Endothelial cell of umbilical vein (primary cell): ENCODE measurements at regions not wholly inside any gene's neighbourhood (a gene's known extent, or its start where the extent isn't known, plus 50 kb on each side); places are given as distances from the start of the nearest gene placed in this dataset.

Experiments used
- BruUV-seq: library from RNA; stranded (reverse); fragments of 400-500 nt; replicated peaks from 2 replicates; lab custom pipeline; 2021; lab: Mats Ljungman, UMichigan
- CTCF ChIA-PET: fragments of 300-600, 350-600 bp; sonication (Branson Sonifier 250); formaldehyde crosslinking; loops from one replicate; lab custom pipeline; 2021; ENCODE audit warnings: antibody characterized with exemption, inconsistent platforms; lab: Charles Lee
- POLR2A ChIA-PET: fragments of 300-600, 350-600 bp; sonication (Branson Sonifier 250); formaldehyde crosslinking; loops from one replicate; lab custom pipeline; 2021; ENCODE audit warnings: antibody characterized with exemption, inconsistent platforms; lab: Charles Lee
- DNase-seq: peaks from one replicate; pipeline ENCODE4 v3.0.0-alpha.2; 2011; ENCODE audit warnings: low read depth, low spot score
- FAIRE-seq: peaks from 2 replicates; lab custom pipeline; 2011; peaks lifted over from hg19 to GRCh38; lab: Jason Lieb, UNC
- H2AFZ ChIP-seq: 2 replicates; pipeline ENCODE4 v1.6.0; 2012; ENCODE audit warnings: low read depth, low read length, control low read depth, inconsistent platforms
- H3K27ac ChIP-seq: 2 replicates; pipeline ENCODE4 v1.5.1; 2011; ENCODE audit warnings: low read depth, mild to moderate bottlenecking, control low read depth, low read length, moderate library complexity; ENCODE audit not compliant: insufficient read depth
- H3K27me3 ChIP-seq, 2 experiments: 2 replicates each; pipeline versions ENCODE4 v1.6.0 to v1.6.1; 2011; ENCODE audit warnings: low read length in 2 of 2, mixed read lengths in 1 of 2; ENCODE audit not compliant: control insufficient read depth in 2 of 2, insufficient read depth in 2 of 2
- H3K36me3 ChIP-seq, 2 experiments: 2 replicates in 1 of 2; 3 replicates in 1 of 2; pipeline ENCODE4 v1.5.1; 2011; ENCODE audit warnings: low read length in 2 of 2, mild to moderate bottlenecking in 1 of 2, moderate library complexity in 1 of 2; ENCODE audit not compliant: control insufficient read depth in 2 of 2, insufficient read depth in 2 of 2; ENCODE audit errors: extremely low read depth in 1 of 2
- H3K4me1 ChIP-seq: 3 replicates; pipeline ENCODE4 v1.5.1; 2011; ENCODE audit warnings: mild to moderate bottlenecking, low read length; ENCODE audit not compliant: control insufficient read depth, insufficient read depth; ENCODE audit errors: extremely low read depth
- H3K4me2 ChIP-seq: 2 replicates; pipeline ENCODE4 v1.6.1; 2011; ENCODE audit warnings: low read length, control low read depth, mixed read lengths; ENCODE audit not compliant: insufficient read depth
- H3K4me3 ChIP-seq, 3 experiments: fragments of 200-600 bp in 1 of 3; sonication (generic), shearing (Covaris generic) in 1 of 3; replicated peaks in 1 of 3; 2 replicates each; pipeline ENCODE4 v1.5.1; 2011 to 2016; ENCODE audit warnings: control low read depth in 3 of 3, low read length in 3 of 3, mild to moderate bottlenecking in 2 of 3, inconsistent platforms in 1 of 3, low read depth in 1 of 3, moderate library complexity in 1 of 3; ENCODE audit not compliant: insufficient read depth in 1 of 3
- H3K79me2 ChIP-seq: 2 replicates; pipeline ENCODE4 v1.6.0; 2012; ENCODE audit warnings: low read length, inconsistent platforms; ENCODE audit not compliant: control insufficient read depth, insufficient read depth
- H3K9ac ChIP-seq: replicated peaks from 2 replicates; pipeline ENCODE3; 2011; ENCODE audit warnings: low read length, control low read depth; ENCODE audit not compliant: insufficient read depth; ENCODE audit errors: extremely low read depth
- H3K9me1 ChIP-seq: replicated peaks from 3 replicates; pipeline ENCODE4 v1.6.0; 2011; ENCODE audit warnings: mild to moderate bottlenecking, low read length; ENCODE audit not compliant: control insufficient read depth, insufficient read depth; ENCODE audit errors: extremely low read depth
- H3K9me3 ChIP-seq: replicated peaks from 2 replicates; pipeline ENCODE4 v1.5.1; 2012; ENCODE audit warnings: low read length, inconsistent platforms; ENCODE audit not compliant: control insufficient read depth, insufficient read depth
- H4K20me1 ChIP-seq: replicated peaks from 2 replicates; pipeline ENCODE3; 2011; ENCODE audit warnings: mild to moderate bottlenecking, low read length; ENCODE audit not compliant: control insufficient read depth, insufficient read depth; ENCODE audit errors: extremely low read depth
- CTCF ChIP-seq, 2 donors: IDR thresholded peaks; 1 replicate in 1 of 2; 2 replicates in 1 of 2; pipeline ENCODE4 v1.5.1; 2011; ENCODE audit warnings: low read length in 2 of 2, mild to moderate bottlenecking in 2 of 2, moderate library complexity in 2 of 2, control low read depth in 1 of 2, inconsistent platforms in 1 of 2, low read depth in 1 of 2; ENCODE audit not compliant: insufficient read depth in 1 of 2; ENCODE audit errors: extremely low read depth in 1 of 2
- EZH2 ChIP-seq: IDR thresholded peaks from 2 replicates; pipeline ENCODE4 v1.6.1; 2012; ENCODE audit warnings: borderline replicate concordance, low read depth, mild to moderate bottlenecking, moderate library complexity, low read length, inconsistent platforms; ENCODE audit not compliant: severe bottlenecking
- FOS ChIP-seq: IDR thresholded peaks from 2 replicates; pipeline ENCODE4 v1.6.1; 2011; ENCODE audit warnings: mild to moderate bottlenecking, low read length, moderate library complexity, borderline replicate concordance; ENCODE audit not compliant: insufficient read depth
- GATA2 ChIP-seq: IDR thresholded peaks from 2 replicates; pipeline ENCODE4 v1.7.0; 2011; ENCODE audit warnings: low read depth, mild to moderate bottlenecking, moderate library complexity, mixed read lengths, low read length; ENCODE audit not compliant: insufficient read length, insufficient read depth
- JUN ChIP-seq: IDR thresholded peaks from 2 replicates; pipeline ENCODE4 v1.6.1; 2011; ENCODE audit warnings: borderline replicate concordance, low read depth; ENCODE audit not compliant: insufficient read length, insufficient read depth
- MAX ChIP-seq: IDR thresholded peaks from 2 replicates; pipeline ENCODE4 v1.6.1; 2011; ENCODE audit not compliant: insufficient read depth, insufficient read length
- MYC ChIP-seq: IDR thresholded peaks from one replicate; pipeline ENCODE4 v1.6.1; 2011; ENCODE audit warnings: mild to moderate bottlenecking, low read depth, low read length
- POLR2A ChIP-seq: IDR thresholded peaks from 2 replicates; pipeline ENCODE4 v1.6.1; 2012; ENCODE audit warnings: low read depth, mild to moderate bottlenecking, control low read depth, low read length
- POLR2AphosphoS5 ChIP-seq: IDR thresholded peaks from 2 replicates; pipeline ENCODE4 v1.6.1; 2012; ENCODE audit warnings: low read depth, mild to moderate bottlenecking, control low read depth, low read length, moderate library complexity; ENCODE audit not compliant: insufficient read depth
- dilution Hi-C: fragments of 300-500 bp; cut with MboI; formaldehyde crosslinking; loops from one replicate; pipeline ENCODE4 v1.15.0; 2019; ENCODE audit warnings: low sequenced_read_pairs; ENCODE audit not compliant: extremely low pct_ligation_motif_present
- intact Hi-C: fragments of 100-400 bp; cut with micrococcal nuclease; formaldehyde crosslinking; loops from one replicate; pipeline ENCODE4 v1.10.0; 2022

GRCh38 chr11:130783323-130783722 lies 133.0 kb downstream of the SNX19 start:
- no peaks in the 10 kb centered on the region for H3K9me1 ChIP-seq
- FAIRE-seq (no peak), DNase-seq (no peak)
- intact Hi-C loops: loop anchor here (5.0 kb wide), 1 partner anchor 301 kb away; no protein-coding TSS in a partner anchor
- H3K27ac ChIP-seq: no peak overlapping the region
- no peak for TF ChIP-seq POLR2AphosphoS5
- no peak for TF ChIP-seq POLR2A
- TF ChIP-seq JUN: no peak
- no peak for TF ChIP-seq GATA2
- no peak for TF ChIP-seq FOS
- no peak for TF ChIP-seq MYC
- TF ChIP-seq EZH2: no peak
- no peak for TF ChIP-seq MAX
- TF ChIP-seq CTCF (IDR thresholded peaks at IDR 0.05; ENCODE audit: extremely low read depth in 1 of 2, insufficient read depth in 1 of 2, low read depth in 1 of 2, low read length in 2 of 2): no peak
- H3K27me3 ChIP-seq: no peaks in the 10 kb centered on the region
- BruUV-seq: no TSS peak
- dilution Hi-C loops: no loop called here
- no peak overlapping the region for H3K4me3 ChIP-seq
- H3K79me2 ChIP-seq: no peaks in the 10 kb centered on the region
- no peak overlapping the region for H3K4me2 ChIP-seq
- POLR2A ChIA-PET: no interaction called here
- H2AFZ ChIP-seq: no peak overlapping the region
- peaks cover 26% of the 10 kb centered on the region for H3K4me1 ChIP-seq
- CTCF ChIA-PET: interaction anchor here (0.8 to 2.0 kb wide), 2 partner anchors 9 to 11 kb away, joined by 3 to 6 read pairs; no protein-coding TSS in a partner anchor
- no peak overlapping the region for H3K9ac ChIP-seq
- H3K9me3 ChIP-seq: no peaks in the 10 kb centered on the region
- H4K20me1 ChIP-seq: no peaks in the 10 kb centered on the region
- no peaks in the 10 kb centered on the region for H3K36me3 ChIP-seq
